CD4-positive, alpha-beta memory T cell (primary cell): ENCODE measurements at regions not wholly inside any gene's neighbourhood (a gene's known extent, or its start where the extent isn't known, plus 50 kb on each side); places are given as distances from the start of the nearest gene placed in this dataset.

ENCODE experiments used
- CTCF ChIA-PET: fragments of 350-600 bp; sonication (Branson Sonifier 250); formaldehyde crosslinking; loops from one replicate; lab custom pipeline; 2021; ENCODE audit warnings: inconsistent platforms; ENCODE audit not compliant: partially characterized antibody; lab: Charles Lee
- POLR2A ChIA-PET: fragments of 350-600 bp; sonication (Branson Sonifier 250); formaldehyde crosslinking; loops from one replicate; lab custom pipeline; 2021; ENCODE audit not compliant: partially characterized antibody; lab: Charles Lee
- DNase-seq, 5 donors: peaks; one replicate each; pipeline versions ENCODE4 v3.0.0 to v3.0.0-alpha.2; 2020 to 2022; ENCODE audit warnings: mixed read lengths in 1 of 5
- H3K27ac ChIP-seq: one replicate; pipeline ENCODE4 v1.7.0; 2013; ENCODE audit warnings: low read depth, low read length
- H3K27me3 ChIP-seq: 2 replicates; pipeline ENCODE4 v1.7.0; 2013; ENCODE audit warnings: mild to moderate bottlenecking, low read length, moderate library complexity; ENCODE audit not compliant: insufficient read depth
- H3K36me3 ChIP-seq: 2 replicates; pipeline ENCODE4 v1.7.0; 2013; ENCODE audit warnings: mild to moderate bottlenecking, low read length, moderate library complexity; ENCODE audit not compliant: insufficient read depth
- H3K4me1 ChIP-seq: 2 replicates; pipeline ENCODE4 v1.7.0; 2013; ENCODE audit warnings: mild to moderate bottlenecking, low read length, moderate library complexity; ENCODE audit not compliant: insufficient read depth
- H3K4me3 ChIP-seq, 2 donors: one replicate each; pipeline ENCODE4 v1.7.0; 2013; ENCODE audit warnings: low read length in 2 of 2, mild to moderate bottlenecking in 1 of 2
- H3K9me3 ChIP-seq, 2 donors: one replicate each; pipeline ENCODE4 v1.7.0; 2013; ENCODE audit warnings: low read length in 2 of 2, control low read depth in 1 of 2; ENCODE audit not compliant: control insufficient read depth in 1 of 2
- H3K27ac Mint-ChIP-seq, 7 donors: one replicate each; pipeline ENCODE4 v1.8.0; 2020 to 2021; ENCODE audit warnings: mixed read lengths in 7 of 7, mild to moderate bottlenecking in 6 of 7, inconsistent platforms in 3 of 7, moderate library complexity in 3 of 7
- H3K27me3 Mint-ChIP-seq, 2 donors: one replicate each; pipeline ENCODE4 v1.8.0; 2020 to 2021; ENCODE audit warnings: mixed read lengths in 2 of 2
- H3K36me3 Mint-ChIP-seq, 2 donors: one replicate each; pipeline ENCODE4 v1.8.0; 2020 to 2021; ENCODE audit warnings: mixed read lengths in 2 of 2, inconsistent platforms in 1 of 2, mild to moderate bottlenecking in 1 of 2
- H3K4me1 Mint-ChIP-seq, 4 donors: one replicate each; pipeline ENCODE4 v1.8.0; 2020 to 2021; ENCODE audit warnings: mixed read lengths in 4 of 4, mild to moderate bottlenecking in 1 of 4
- H3K4me3 Mint-ChIP-seq, 8 donors: one replicate each; pipeline ENCODE4 v1.8.0; 2020 to 2021; ENCODE audit warnings: mixed read lengths in 8 of 8, mild to moderate bottlenecking in 7 of 8, moderate library complexity in 6 of 8, inconsistent platforms in 3 of 8
- H3K9me3 Mint-ChIP-seq, 8 donors: one replicate each; pipeline ENCODE4 v1.8.0; 2020 to 2021; ENCODE audit warnings: mixed read lengths in 8 of 8, mild to moderate bottlenecking in 5 of 8, inconsistent platforms in 3 of 8, moderate library complexity in 1 of 8
- intact Hi-C: fragments of 100-400 bp; cut with micrococcal nuclease; formaldehyde crosslinking; loops from one replicate; pipeline ENCODE4 v1.15.1; 2023

DNA sequence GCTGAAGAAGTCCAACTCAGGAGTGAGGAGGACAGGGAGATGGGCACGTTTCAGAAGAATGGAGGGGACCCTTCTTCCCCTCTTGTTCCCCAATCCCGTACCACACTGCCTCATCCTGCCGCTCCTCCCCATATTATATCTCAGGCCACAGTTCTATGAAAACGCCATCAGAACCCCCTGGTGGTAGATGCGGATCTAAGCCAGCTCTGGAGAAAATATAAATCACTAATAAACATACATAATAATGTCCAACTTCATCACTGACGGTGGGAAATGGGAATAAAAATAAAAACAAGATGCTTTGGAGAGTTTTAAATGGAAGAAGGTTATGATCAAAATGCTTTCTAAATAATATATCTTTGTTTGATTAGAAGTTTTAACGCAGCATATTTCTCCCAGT lies 400.3 kb downstream of the CADM1 start:
- peaks cover 0 to 3% (median 0%) of the 10 kb centered on the region in 8 donors for H3K9me3 Mint-ChIP-seq
- H3K27ac ChIP-seq = no peak overlapping the region
- ChIA-PET CTCF (no interaction called here), POLR2A (no interaction called here)
- peaks cover 5% of the 10 kb centered on the region in 2 donors for H3K27me3 Mint-ChIP-seq
- intact Hi-C loops = no loop called here
- no peak overlapping the region for H3K4me3 Mint-ChIP-seq
- H3K36me3 Mint-ChIP-seq = no peaks in the 10 kb centered on the region
- no peak for DNase-seq
- H3K9me3 ChIP-seq = no peaks in the 10 kb centered on the region
- H3K4me1 ChIP-seq = no peaks in the 10 kb centered on the region
- H3K27me3 ChIP-seq = no peaks in the 10 kb centered on the region
- no peak overlapping the region for H3K27ac Mint-ChIP-seq
- H3K4me3 ChIP-seq = no peak overlapping the region
- no peaks in the 10 kb centered on the region for H3K4me1 Mint-ChIP-seq
- H3K36me3 ChIP-seq = no peaks in the 10 kb centered on the region

GRCh38 chr11:115104851-115105453 lies 399.3 kb downstream of the CADM1 start:
- ChIA-PET POLR2A (no interaction called here), CTCF (no interaction called here)
- peaks cover 3 to 4% of the 10 kb centered on the region in 2 donors for H3K27me3 Mint-ChIP-seq
- intact Hi-C loops = no loop called here
- Histone ChIP-seq H3K27me3 (no peaks in the 10 kb centered on the region), H3K4me3 (no peak overlapping the region), H3K4me1 (no peaks in the 10 kb centered on the region), H3K27ac (no peak overlapping the region), H3K9me3 (no peaks in the 10 kb centered on the region), H3K36me3 (no peaks in the 10 kb centered on the region)
- no peak overlapping the region for H3K4me3 Mint-ChIP-seq
- DNase-seq = no peak
- H3K9me3 Mint-ChIP-seq = peaks cover 0 to 2% (median 0%) of the 10 kb centered on the region in 8 donors
- no peak overlapping the region for H3K27ac Mint-ChIP-seq
- no peaks in the 10 kb centered on the region for H3K4me1 Mint-ChIP-seq
- H3K36me3 Mint-ChIP-seq = no peaks in the 10 kb centered on the region

GRCh38 chr11:115111066-115111465 lies 393.1 kb downstream of the CADM1 start:
- intact Hi-C loops = no loop called here
- ChIA-PET POLR2A (no interaction called here), CTCF (no interaction called here)
- peaks cover 0 to 2% (median 0%) of the 10 kb centered on the region in 8 donors for H3K9me3 Mint-ChIP-seq
- Histone ChIP-seq H3K4me3 (no peak overlapping the region), H3K9me3 (no peaks in the 10 kb centered on the region), H3K36me3 (no peaks in the 10 kb centered on the region), H3K27ac (no peak overlapping the region), H3K4me1 (no peaks in the 10 kb centered on the region), H3K27me3 (no peaks in the 10 kb centered on the region)
- no peak overlapping the region for H3K4me3 Mint-ChIP-seq
- H3K27me3 Mint-ChIP-seq = peaks cover 3 to 4% of the 10 kb centered on the region in 2 donors
- H3K36me3 Mint-ChIP-seq = no peaks in the 10 kb centered on the region
- no peak overlapping the region for H3K27ac Mint-ChIP-seq
- H3K4me1 Mint-ChIP-seq = no peaks in the 10 kb centered on the region
- DNase-seq = no peak

GRCh38 chr11:115112754-115113153 lies 391.5 kb downstream of the CADM1 start:
- Histone ChIP-seq H3K27me3 (no peaks in the 10 kb centered on the region), H3K4me1 (no peaks in the 10 kb centered on the region), H3K36me3 (no peaks in the 10 kb centered on the region), H3K27ac (no peak overlapping the region), H3K9me3 (no peaks in the 10 kb centered on the region), H3K4me3 (no peak overlapping the region)
- H3K4me1 Mint-ChIP-seq = no peaks in the 10 kb centered on the region
- H3K36me3 Mint-ChIP-seq = no peaks in the 10 kb centered on the region
- no peak for DNase-seq
- H3K27ac Mint-ChIP-seq = no peak overlapping the region
- H3K4me3 Mint-ChIP-seq = no peak overlapping the region
- CTCF ChIA-PET = no interaction called here
- POLR2A ChIA-PET = no interaction called here
- peaks cover 3% of the 10 kb centered on the region in 2 donors for H3K27me3 Mint-ChIP-seq
- intact Hi-C loops = no loop called here
- peaks cover 0 to 2% (median 0%) of the 10 kb centered on the region in 8 donors for H3K9me3 Mint-ChIP-seq

- Mint-ChIP-seq H3K36me3 (no peaks in the 10 kb centered on the region), H3K27me3 (peaks cover 2% of the 10 kb centered on the region in 2 donors), H3K9me3 (peaks cover 0 to 1% (median 0%) of the 10 kb centered on the region in 8 donors), H3K27ac (no peak overlapping the region), H3K4me1 (no peaks in the 10 kb centered on the region), H3K4me3 (no peak overlapping the region)
- CTCF ChIA-PET = no interaction called here
- H3K36me3 ChIP-seq = no peaks in the 10 kb centered on the region
- H3K27ac ChIP-seq = no peak overlapping the region
- POLR2A ChIA-PET = no interaction called here
- DNase-seq = no peak
- H3K4me1 ChIP-seq = no peaks in the 10 kb centered on the region
- H3K4me3 ChIP-seq = no peak overlapping the region
- H3K27me3 ChIP-seq = no peaks in the 10 kb centered on the region
- intact Hi-C loops = no loop called here
- H3K9me3 ChIP-seq = no peaks in the 10 kb centered on the region
Measured at GRCh38 chr11:115117956-115118493, 386.2 kb downstream of the CADM1 start.

GRCh38 chr11:115119146-115119545 lies 385.1 kb downstream of the CADM1 start:
- intact Hi-C loops = no loop called here
- Histone ChIP-seq H3K27ac (no peak overlapping the region), H3K4me3 (no peak overlapping the region), H3K9me3 (no peaks in the 10 kb centered on the region), H3K4me1 (no peaks in the 10 kb centered on the region), H3K36me3 (no peaks in the 10 kb centered on the region), H3K27me3 (no peaks in the 10 kb centered on the region)
- H3K27me3 Mint-ChIP-seq = peaks cover 2 to 4% of the 10 kb centered on the region in 2 donors
- peaks cover 0 to 1% (median 0%) of the 10 kb centered on the region in 8 donors for H3K9me3 Mint-ChIP-seq
- H3K4me1 Mint-ChIP-seq = no peaks in the 10 kb centered on the region
- ChIA-PET POLR2A (no interaction called here), CTCF (no interaction called here)
- H3K36me3 Mint-ChIP-seq = no peaks in the 10 kb centered on the region
- no peak for DNase-seq
- no peak overlapping the region for H3K27ac Mint-ChIP-seq
- no peak overlapping the region for H3K4me3 Mint-ChIP-seq
